Activated CD8-positive, alpha-beta memory T cell treated with anti-CD3 and anti-CD28 coated beads, Interleukin-2, amount 50 U/mL, for 4 hours (primary cell): ENCODE measurements at regions not wholly inside any gene's neighbourhood (a gene's known extent, or its start where the extent isn't known, plus 50 kb on each side); places are given as distances from the start of the nearest gene placed in this dataset.
"Not testable (repeated sequence)": the region's sequence is repeated elsewhere in the genome, so short reads cannot be mapped to it uniquely, and the experiment has no call there.

ENCODE experiments used
- DNase-seq: peaks from one replicate; pipeline ENCODE4 v3.0.0-alpha.2; 2020

DNA sequence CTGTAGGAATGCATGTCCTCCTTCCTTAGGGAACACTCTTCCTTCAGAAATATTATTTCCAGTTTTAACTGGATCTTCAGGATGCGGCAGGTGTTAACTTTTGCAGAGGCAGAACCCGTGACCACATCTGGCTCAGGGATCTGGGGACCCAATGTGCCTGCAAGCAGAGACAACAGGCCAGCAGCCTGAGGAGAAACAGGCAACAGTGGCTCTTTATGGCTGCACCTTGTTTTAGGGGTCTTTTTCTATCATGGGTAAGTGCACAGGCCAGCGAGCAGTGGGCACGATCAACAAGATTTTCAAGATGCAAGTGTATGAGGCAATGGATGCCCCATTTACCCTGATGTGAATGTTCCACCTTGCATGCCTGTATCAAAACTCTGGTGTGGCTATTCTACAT, 497.5 kb upstream of the KLF6 start:
- DNase-seq, result no peak

- DNase-seq, result no peak
These were observed 496.3 kb upstream of the KLF6 start for GRCh38 chr10:4281190-4281825.

DNA sequence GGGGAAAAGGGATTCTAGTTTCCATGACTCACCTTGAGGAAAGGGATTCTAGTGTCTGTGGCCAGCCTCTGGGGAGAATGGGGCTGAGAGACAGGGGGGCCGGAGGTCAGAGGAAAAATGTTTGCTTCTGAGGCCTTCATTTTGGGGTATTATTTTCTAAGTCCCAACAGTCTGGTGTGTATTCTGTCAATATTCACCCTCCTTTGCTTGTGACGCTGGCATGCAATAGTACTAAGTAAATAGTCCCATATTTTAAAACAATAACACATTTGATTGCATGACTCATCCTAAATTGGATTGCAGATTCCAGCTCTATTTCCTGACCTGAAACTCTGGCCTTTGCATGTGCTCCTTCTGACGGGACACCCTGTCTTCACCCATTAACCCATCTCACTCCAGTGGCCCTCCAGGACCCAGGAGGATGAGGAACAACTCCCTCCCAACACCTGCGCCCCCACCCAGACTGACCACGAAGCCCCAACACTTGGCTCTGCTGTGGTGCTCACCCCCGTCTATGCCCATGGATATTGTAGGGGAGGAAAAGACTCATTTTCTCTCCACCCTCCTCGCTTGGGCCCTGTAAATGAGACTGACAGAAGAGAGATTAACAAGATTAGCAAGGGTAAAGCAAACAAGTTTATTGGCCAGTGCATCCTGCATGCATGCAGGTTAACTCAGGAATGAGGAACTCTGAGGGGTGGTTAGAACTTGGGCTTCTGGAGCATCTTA, 495.6 kb upstream of the KLF6 start:
- DNase-seq, result no peak

DNA sequence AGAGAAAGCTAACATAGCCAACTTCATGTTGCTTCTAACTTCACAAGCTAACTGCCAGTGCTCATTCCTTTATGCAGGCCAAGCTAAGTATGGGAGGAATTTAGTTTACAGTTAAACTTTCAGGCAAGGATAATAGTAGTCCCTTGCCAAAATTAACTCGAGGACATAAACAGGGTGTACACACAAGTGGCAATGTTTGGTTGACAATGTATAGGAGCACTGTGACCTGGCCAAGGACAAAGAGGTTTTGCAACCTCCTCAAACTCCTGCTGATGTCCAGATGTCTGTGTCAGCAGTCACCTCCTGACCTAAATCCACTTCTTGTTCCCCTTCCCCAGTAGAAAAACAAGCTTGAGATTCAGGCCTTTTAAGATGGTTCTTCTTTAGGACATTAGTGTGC, 494.6 kb upstream of the KLF6 start:
- no peak for DNase-seq

DNA sequence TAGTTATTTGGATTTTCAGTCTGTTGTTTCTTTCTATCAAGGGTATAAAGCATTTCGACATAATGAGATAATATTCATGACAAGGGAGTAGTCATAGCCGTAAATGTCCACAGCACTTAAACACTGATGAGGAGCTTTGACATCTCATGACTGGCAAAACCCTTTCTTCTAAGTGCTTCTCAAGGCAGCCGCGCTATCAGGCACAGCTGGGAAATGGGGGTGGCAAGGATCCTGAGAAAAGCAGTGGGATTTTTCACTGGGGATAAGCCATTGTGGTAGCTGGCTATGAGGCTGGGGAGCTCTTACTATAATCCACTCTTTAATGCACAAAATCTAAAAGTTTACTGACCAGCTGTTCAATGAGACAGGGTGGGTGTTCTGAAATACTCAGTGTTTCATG, 493.2 kb upstream of the KLF6 start:
- no peak for DNase-seq

- DNase-seq, result no peak
These were observed 491.1 kb upstream of the KLF6 start for GRCh38 chr10:4276151-4276550.

GRCh38 chr10:4274671-4275070, 489.7 kb upstream of the KLF6 start:
- DNase-seq, result not testable (repeated sequence)

DNA sequence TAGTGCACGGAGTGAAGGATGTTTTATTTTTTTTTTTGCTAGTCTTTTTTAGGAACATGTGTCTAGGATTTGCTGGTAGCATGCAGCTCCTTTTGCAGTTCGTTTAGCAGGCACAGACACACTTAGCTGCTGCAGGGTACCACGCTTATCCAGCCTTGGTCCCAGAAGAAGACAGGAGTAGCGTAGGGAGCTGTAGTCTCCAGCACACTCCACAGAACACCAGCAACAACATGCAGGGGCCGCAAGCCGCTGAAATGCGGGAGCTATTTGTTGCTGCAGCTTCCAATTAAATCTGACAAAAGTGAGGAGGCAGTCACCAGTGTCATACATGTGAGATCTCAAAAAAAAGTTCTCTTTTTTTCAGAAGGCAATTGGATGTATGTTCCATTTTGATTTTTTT, 486.2 kb upstream of the KLF6 start:
- no peak for DNase-seq

- no peak for DNase-seq
These were observed 485.1 kb upstream of the KLF6 start for GRCh38 chr10:4270116-4270515.

GRCh38 chr10:4268490-4268889, 483.5 kb upstream of the KLF6 start:
- not testable (repeated sequence) for DNase-seq

DNA sequence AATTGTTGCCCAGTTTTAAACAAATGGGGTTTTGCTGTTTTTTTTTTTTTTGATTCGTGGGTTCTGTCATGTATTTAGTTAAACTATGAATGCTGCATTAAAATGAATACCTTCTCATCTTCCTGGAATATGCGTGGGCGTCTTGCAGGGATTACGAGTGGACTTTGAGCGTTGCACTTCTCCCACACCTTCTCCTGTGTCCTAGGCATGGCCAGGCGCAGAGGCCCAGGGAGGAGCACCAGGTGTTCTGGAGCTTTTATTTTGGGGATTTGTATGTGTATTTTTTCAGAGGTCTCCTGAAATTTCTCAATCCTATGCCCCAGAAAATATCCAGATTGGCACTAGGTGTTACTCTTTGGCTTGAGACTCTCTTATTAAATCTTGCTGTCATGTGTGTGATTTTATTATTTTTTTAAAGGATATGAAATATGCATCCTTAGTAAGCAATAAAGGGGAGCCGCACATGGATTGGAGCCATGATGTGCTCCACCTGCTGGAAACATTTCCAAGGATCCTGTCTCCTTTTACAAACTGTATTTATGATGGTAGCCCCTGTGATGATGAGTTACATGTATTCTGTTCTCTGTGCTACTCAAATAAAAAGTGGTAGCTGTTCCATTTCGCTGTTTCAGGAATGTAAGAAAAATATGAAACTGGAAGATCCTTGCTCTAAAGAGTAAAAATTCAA, 482.2 kb upstream of the KLF6 start:
- no peak for DNase-seq

DNA sequence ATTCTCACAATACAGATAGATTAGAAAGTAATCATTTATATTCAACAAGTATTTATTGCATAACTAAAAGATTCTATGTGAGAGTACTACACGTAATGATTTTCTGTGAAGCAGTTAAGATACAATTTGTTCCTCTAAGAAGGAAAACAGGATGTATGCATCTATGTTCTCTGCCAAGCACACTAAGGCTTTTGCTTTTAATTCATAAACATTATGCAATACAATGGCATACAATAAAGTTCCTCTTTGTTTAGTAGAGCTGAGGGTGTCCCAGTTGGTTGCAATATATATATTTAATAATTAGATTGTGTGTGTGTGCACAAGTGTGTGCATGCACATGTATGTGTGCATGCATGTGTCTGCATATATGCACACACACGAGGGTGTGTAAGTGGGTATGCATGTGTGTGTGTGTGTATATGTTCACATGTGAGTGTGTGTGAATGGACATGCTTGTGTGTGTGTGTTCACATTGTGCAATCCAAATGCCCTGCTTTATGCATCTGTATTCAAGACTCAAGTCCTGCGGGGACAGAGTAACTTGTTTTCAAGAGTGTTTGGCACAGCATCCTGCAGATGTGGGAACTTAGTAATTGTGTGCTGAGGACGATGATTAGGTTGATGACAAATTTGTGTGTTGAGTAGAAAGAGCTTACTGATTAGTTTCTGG, 481.5 kb upstream of the KLF6 start:
- DNase-seq, result no peak

DNA sequence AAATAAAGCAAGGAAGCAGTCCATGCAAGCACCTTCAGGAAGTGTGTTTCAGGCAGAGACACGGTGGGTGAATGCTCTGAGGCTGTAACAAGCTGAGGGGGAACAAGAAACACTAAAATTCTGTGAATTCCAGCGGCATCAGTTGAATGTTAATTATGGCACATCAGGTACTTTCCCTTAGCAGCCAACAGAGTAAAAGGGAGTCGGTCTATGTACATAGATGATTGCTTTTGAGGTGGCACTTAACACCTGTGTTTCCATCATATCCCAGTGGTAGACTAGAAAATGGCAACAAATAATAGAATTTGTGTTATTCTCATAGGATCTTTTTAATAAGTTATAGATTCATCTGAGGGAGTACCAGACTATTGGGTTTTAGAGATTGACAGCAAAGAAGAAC, 481.0 kb upstream of the KLF6 start:
- no peak for DNase-seq

DNA sequence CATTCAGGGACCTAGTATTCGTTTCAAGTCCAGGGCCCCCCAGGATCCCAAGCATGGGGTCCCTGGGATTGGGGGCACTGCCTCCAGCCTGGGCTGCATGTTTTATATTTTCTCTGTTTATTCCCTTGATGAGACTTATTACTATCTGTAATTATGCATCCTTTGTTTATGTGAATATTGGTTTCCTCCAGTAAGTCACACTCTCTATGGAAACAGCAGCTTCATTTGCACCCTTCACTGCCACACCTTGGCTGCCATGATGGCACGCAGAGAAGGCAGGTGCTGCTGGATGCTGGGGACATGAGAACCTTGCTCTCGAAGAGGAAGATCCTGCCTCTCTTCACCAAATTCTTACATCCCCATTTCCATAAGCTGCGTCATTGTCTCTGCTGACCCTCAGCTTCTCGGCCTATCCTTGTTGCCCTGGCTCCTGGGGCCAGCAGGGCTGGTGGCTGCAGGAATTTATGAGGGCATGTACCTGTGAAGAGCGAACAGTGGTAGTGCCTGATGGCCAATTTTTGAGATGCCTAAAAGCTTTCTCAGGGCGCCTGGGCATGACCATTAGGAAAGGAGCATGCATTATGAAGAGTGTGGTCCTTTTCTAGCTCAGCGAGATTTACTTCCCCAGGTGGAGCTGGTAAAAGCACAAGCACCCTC, 479.3 kb upstream of the KLF6 start:
- no peak for DNase-seq

GRCh38 chr10:4263601-4263921, 478.6 kb upstream of the KLF6 start:
- DNase-seq, result no peak

DNA sequence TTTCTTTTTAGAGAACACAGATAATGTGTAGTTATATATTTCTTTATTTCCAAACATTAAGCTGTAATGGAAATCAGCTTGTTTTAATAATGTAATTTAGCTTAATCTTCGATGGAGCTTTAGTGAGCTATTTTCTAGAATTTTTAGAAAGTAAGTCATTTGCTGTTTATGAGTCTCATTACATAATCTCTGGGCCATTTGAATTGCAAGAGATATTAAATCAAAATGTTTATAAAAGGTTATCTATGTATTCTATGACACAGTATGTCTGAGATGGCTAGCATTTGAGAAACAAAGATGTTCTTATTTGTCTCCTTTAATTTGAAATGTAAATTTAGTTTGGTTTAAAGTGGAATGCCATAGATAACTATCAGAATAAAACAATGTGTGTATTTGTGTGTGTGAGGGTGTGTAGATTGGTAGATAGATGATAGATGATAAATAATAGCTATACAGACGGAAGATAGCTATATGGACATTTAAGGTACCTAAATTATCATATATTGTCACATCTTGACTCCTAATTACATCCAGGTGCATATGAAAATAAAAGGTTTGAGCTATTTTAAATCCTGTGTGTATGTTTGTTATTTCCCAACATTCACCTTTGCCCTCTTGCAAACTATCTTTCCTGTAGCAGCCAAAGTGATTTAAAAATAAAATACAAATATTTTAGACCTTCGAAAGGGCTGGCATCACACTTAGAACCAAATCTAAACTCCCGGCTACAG, 478.0 kb upstream of the KLF6 start:
- DNase-seq, result no peak

- no peak for DNase-seq
These were observed 477.4 kb upstream of the KLF6 start for GRCh38 chr10:4262449-4262848.

DNA sequence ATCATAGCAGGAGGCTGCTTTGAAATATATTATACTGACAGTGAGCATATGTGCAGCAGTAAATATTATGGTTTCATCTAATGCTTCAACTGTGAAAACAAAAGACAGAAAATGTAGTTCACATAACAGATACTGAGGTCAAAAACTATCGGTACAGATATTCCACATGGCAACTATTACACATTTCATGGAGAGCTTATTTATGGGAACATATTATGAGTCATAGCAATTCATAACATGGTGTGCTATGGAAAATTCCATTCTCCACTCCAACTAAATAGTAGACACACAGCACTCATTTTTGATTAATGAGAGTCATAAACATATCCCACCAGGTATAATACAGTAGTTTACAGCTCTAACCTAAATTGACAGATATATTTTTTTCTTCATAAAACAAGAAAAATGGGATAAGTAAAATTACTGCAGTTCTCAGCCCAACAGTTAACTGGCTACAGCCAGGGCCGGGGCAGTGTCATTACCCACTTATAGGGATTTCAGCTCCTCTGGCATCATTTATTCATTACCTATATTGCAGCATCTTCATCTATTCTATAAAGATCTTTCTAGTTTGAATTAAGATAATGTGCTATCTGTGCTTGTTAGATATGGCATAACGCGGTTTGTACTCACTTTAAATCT, 475.6 kb upstream of the KLF6 start:
- DNase-seq, result no peak

GRCh38 chr10:4257939-4258465, 473.0 kb upstream of the KLF6 start:
- no peak for DNase-seq

DNA sequence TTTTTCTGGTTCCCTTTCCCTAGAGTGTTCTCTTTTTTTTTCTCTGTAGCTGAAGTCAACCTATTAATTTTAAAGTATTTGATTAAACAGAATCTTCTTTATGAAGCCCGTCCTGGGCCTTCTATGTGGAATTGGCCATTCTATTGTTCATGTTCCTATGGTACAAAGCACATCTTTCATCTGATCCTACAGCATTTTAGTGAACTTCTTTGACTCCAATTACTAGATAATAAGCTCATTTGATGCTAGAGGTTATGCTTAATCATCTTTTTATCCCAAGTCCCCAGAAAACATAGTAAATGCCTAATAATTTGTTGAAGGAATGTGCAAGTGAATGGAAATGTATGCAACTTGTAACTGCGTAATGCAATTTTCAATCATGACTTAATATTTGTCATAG, 472.0 kb upstream of the KLF6 start:
- DNase-seq, result no peak

DNA sequence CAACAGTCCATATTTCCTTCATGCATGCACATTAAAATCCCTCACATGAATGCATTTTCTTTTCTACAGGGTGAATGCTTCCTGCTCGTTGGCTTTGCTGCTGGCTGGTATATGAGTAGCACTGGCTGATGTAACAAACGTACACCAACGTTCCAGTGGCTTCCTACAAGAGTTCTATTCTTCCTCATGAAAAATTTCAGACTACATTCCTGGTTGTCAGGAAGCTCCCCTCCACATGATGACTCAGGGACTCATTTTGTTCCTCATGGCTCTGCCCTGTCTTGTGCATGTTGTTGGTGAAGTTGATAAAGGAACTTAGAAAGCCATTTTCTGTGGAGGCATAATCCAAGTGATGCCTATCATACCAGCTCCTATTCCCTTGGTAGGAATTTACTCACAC, 470.7 kb upstream of the KLF6 start:
- DNase-seq, result no peak
